GM06990 (cell line): ENCODE measurements at regions not wholly inside any gene's neighbourhood (a gene's known extent, or its start where the extent isn't known, plus 50 kb on each side); places are given as distances from the start of the nearest gene placed in this dataset.

Source experiments
- DNase-seq: peaks from one replicate; pipeline ENCODE4 v3.0.0-alpha.2; 2011; ENCODE audit not compliant: insufficient read length; ENCODE audit errors: extremely low read depth
- H3K27me3 ChIP-seq: replicated peaks from 2 replicates; pipeline ENCODE4 v1.6.0; 2011; ENCODE audit warnings: low read length; ENCODE audit not compliant: control insufficient read depth, insufficient read depth
- H3K36me3 ChIP-seq: 2 replicates; pipeline ENCODE4 v1.5.1; 2011; ENCODE audit warnings: low read length; ENCODE audit not compliant: control insufficient read depth, insufficient read depth
- H3K4me3 ChIP-seq: replicated peaks from 2 replicates; pipeline ENCODE4 v1.5.1; 2011; ENCODE audit warnings: low read depth, mild to moderate bottlenecking, control low read depth, low read length
- CTCF ChIP-seq: IDR thresholded peaks from 2 replicates; pipeline ENCODE4 v1.5.1; 2011; ENCODE audit warnings: low read length, control low read depth, mild to moderate bottlenecking, inconsistent platforms; ENCODE audit not compliant: insufficient read depth, poor library complexity, severe bottlenecking

DNA sequence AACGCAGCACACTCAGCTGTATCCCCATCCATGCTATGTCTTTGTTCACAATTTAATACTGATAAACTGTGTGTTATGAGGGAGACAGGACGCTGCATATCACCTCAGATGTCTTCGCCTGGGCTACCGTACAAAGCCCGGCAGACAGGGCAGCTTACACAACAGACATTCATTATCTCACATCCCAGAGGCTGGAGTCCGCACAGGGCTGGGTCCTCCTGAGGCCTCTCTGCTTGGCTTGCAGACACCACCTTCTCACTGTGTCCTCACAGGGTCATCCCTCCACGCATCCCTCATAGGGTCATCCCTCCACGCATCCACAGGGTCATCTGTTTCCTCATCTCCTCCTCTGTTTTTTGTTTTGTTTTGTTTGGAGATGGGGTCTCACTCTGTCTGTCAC is 61.2 kb downstream of the SHANK2 start:
- no peak for DNase-seq
- no peaks in the 10 kb centered on the region for H3K36me3 ChIP-seq
- no peak overlapping the region for H3K4me3 ChIP-seq
- TF ChIP-seq CTCF: no peak
- no peaks in the 10 kb centered on the region; the same call in none of the 2 replicates for H3K27me3 ChIP-seq

GRCh38 chr11:71190551-71190950 is 61.8 kb downstream of the SHANK2 start:
- Histone ChIP-seq H3K27me3 (no peaks in the 10 kb centered on the region; the same call in none of the 2 replicates), H3K36me3 (no peaks in the 10 kb centered on the region), H3K4me3 (no peak overlapping the region)
- TF ChIP-seq CTCF: no peak
- no peak for DNase-seq

DNA sequence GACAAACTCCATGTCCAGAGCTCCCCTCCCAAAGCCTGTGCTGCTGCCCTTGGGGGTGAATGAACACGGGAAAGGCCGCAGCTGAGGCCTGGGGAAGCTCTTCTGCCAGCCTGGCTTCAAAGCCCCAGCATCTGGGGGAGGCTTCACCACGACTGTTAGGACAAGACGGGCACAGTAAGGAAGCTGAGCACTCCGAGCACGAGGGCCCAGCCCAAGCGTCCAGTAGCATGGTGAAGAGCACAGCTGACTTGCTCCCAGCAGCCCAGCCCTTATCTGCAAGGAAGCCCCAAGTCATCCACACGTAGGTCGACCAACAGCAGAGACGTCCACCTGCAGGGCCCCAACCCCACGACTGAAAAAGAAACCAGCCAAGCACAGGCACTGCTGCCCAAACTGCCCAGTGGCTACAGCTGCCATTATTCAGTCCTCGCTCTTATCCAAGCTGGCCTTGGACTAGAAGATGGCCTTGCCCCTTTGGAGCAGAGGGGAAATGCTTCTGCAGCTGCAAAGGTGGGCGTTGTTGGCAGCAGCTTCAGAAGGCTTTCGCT is 62.5 kb downstream of the SHANK2 start:
- no peaks in the 10 kb centered on the region for H3K36me3 ChIP-seq
- no peak for TF ChIP-seq CTCF
- H3K27me3 ChIP-seq: no peaks in the 10 kb centered on the region; the same call in none of the 2 replicates
- no peak for DNase-seq
- no peak overlapping the region for H3K4me3 ChIP-seq

- H3K27me3 ChIP-seq: no peaks in the 10 kb centered on the region; the same call in none of the 2 replicates
- H3K4me3 ChIP-seq: no peak overlapping the region
- H3K36me3 ChIP-seq: no peaks in the 10 kb centered on the region
- no peak for TF ChIP-seq CTCF
- DNase-seq: no peak
These were observed 63.2 kb downstream of the SHANK2 start for GRCh38 chr11:71188886-71189767.

GRCh38 chr11:71188073-71188472 is 64.3 kb downstream of the SHANK2 start:
- no peak for TF ChIP-seq CTCF
- H3K4me3 ChIP-seq: no peak overlapping the region
- DNase-seq: no peak
- H3K27me3 ChIP-seq: no peaks in the 10 kb centered on the region; the same call in none of the 2 replicates
- no peaks in the 10 kb centered on the region for H3K36me3 ChIP-seq
